HG03354 (cell line): ENCODE measurements at regions not wholly inside any gene's neighbourhood (a gene's known extent, or its start where the extent isn't known, plus 50 kb on each side); places are given as distances from the start of the nearest gene placed in this dataset.
"Not testable (repeated sequence)": the region's sequence is repeated elsewhere in the genome, so short reads cannot be mapped to it uniquely, and the experiment has no call there.

ENCODE experiments used
- ATAC-seq: cut with Tn5 transposase; IDR thresholded peaks from one replicate; pipeline ENCODE4 v1.9.1; 2021; ENCODE audit warnings: mild to moderate bottlenecking; ENCODE audit not compliant: unreplicated experiment, poor library complexity, severe bottlenecking

GRCh38 chr6:75031102-75031501 lies 174.8 kb downstream of the COL12A1 start:
- ATAC-seq: not testable (repeated sequence)

- no peak for ATAC-seq
These were observed 176.5 kb downstream of the COL12A1 start for GRCh38 chr6:75029333-75029732.

- no peak for ATAC-seq
These were observed 180.5 kb downstream of the COL12A1 start for GRCh38 chr6:75025371-75025770.

GRCh38 chr6:75024828-75025227 lies 181.0 kb downstream of the COL12A1 start:
- ATAC-seq: no peak

GRCh38 chr6:75023634-75024033 lies 182.2 kb downstream of the COL12A1 start:
- ATAC-seq: no peak

GRCh38 chr6:75020971-75021370 lies 184.9 kb downstream of the COL12A1 start:
- no peak for ATAC-seq

- no peak for ATAC-seq
These were observed 185.5 kb downstream of the COL12A1 start for GRCh38 chr6:75020376-75020775.

- no peak for ATAC-seq
These were observed 193.8 kb downstream of the COL12A1 start for GRCh38 chr6:75012018-75012417.

GRCh38 chr6:75003984-75004383 lies 201.9 kb downstream of the COL12A1 start:
- not testable (repeated sequence) for ATAC-seq

- no peak for ATAC-seq
These were observed 208.2 kb downstream of the COL12A1 start for GRCh38 chr6:74997646-74998045.

GRCh38 chr6:74993136-74993535 lies 212.7 kb downstream of the COL12A1 start:
- ATAC-seq: no peak

GRCh38 chr6:74991573-74992332 lies 214.1 kb downstream of the COL12A1 start:
- ATAC-seq: no peak

GRCh38 chr6:74979065-74979766 lies 226.6 kb downstream of the COL12A1 start:
- no peak for ATAC-seq

GRCh38 chr6:74976701-74977100 lies 229.2 kb downstream of the COL12A1 start:
- ATAC-seq: no peak

GRCh38 chr6:74976026-74976425 lies 229.8 kb downstream of the COL12A1 start:
- ATAC-seq: no peak

GRCh38 chr6:74973591-74973990 lies 232.3 kb downstream of the COL12A1 start:
- ATAC-seq: no peak

- no peak for ATAC-seq
These were observed 234.2 kb downstream of the COL12A1 start for GRCh38 chr6:74971633-74972032.

- no peak for ATAC-seq
These were observed 236.1 kb downstream of the COL12A1 start for GRCh38 chr6:74969591-74970267.

GRCh38 chr6:74967821-74968220 lies 238.0 kb downstream of the COL12A1 start:
- no peak for ATAC-seq

GRCh38 chr6:74966712-74967111 lies 239.1 kb downstream of the COL12A1 start:
- ATAC-seq: no peak
